Thymus (tissue), 11 donors: ENCODE measurements at regions not wholly inside any gene's neighbourhood (a gene's known extent, or its start where the extent isn't known, plus 50 kb on each side); places are given as distances from the start of the nearest gene placed in this dataset.

Experiments used
- DNase-seq, 9 donors: peaks; one replicate each; pipeline ENCODE4 v3.0.0-alpha.2; 2013; ENCODE audit warnings: low spot score in 9 of 9, low read depth in 6 of 9, missing footprints in 1 of 9
- H3K27ac ChIP-seq, 2 donors: one replicate each; pipeline ENCODE4 v1.5.1; 2013; ENCODE audit warnings: control low read depth in 1 of 2, low read depth in 1 of 2, low read length in 1 of 2, mild to moderate bottlenecking in 1 of 2, moderate library complexity in 1 of 2
- H3K27me3 ChIP-seq, 2 donors: one replicate each; pipeline ENCODE4 v1.5.1; 2013; ENCODE audit warnings: low read length in 1 of 2; ENCODE audit not compliant: control insufficient read depth in 2 of 2, insufficient read depth in 1 of 2
- H3K36me3 ChIP-seq, 2 donors: one replicate each; pipeline ENCODE4 v1.5.1; 2013; ENCODE audit warnings: low read length in 1 of 2, mild to moderate bottlenecking in 1 of 2, moderate library complexity in 1 of 2; ENCODE audit not compliant: control insufficient read depth in 2 of 2, insufficient read depth in 2 of 2
- H3K4me1 ChIP-seq, 2 donors: one replicate each; pipeline ENCODE4 v1.5.1; 2013; ENCODE audit warnings: low read length in 2 of 2; ENCODE audit not compliant: control insufficient read depth in 2 of 2, insufficient read depth in 2 of 2
- H3K4me3 ChIP-seq, 2 donors: one replicate each; pipeline ENCODE4 v1.5.1; 2013; ENCODE audit warnings: low read length in 2 of 2, control low read depth in 1 of 2, mild to moderate bottlenecking in 1 of 2
- H3K9me3 ChIP-seq, 2 donors: one replicate each; pipeline ENCODE4 v1.5.1; 2013; ENCODE audit warnings: low read length in 1 of 2, mild to moderate bottlenecking in 1 of 2; ENCODE audit not compliant: control insufficient read depth in 2 of 2, insufficient read depth in 1 of 2
- WGBS: extraction: QIAGEN DNeasy Blood & Tissue Kit; methylation state at CpG from one replicate; pipeline ENCODE4 v1.1.7; 2013; 5-methylcytosine and 5-hydroxymethylcytosine counted together
- donor health status: healthy.

GRCh38 chr9:73845539-73845938 lies 651.6 kb upstream of the RORB start:
- Histone ChIP-seq H3K9me3 (no peaks in the 10 kb centered on the region), H3K4me1 (no peaks in the 10 kb centered on the region), H3K4me3 (no peak overlapping the region), H3K27me3 (no peaks in the 10 kb centered on the region), H3K27ac (no peak overlapping the region), H3K36me3 (no peaks in the 10 kb centered on the region)
- WGBS: 92% methylated on average over 2 of the region's 2 CpGs
- no peak for DNase-seq

GRCh38 chr9:73845954-73846690 lies 651.0 kb upstream of the RORB start:
- H3K9me3 ChIP-seq: no peaks in the 10 kb centered on the region
- no peak overlapping the region for H3K27ac ChIP-seq
- no peaks in the 10 kb centered on the region for H3K27me3 ChIP-seq
- no peaks in the 10 kb centered on the region for H3K4me1 ChIP-seq
- no peak overlapping the region for H3K4me3 ChIP-seq
- WGBS: 84% methylated on average over 7 of the region's 7 CpGs
- DNase-seq: no peak
- no peaks in the 10 kb centered on the region for H3K36me3 ChIP-seq

- no peaks in the 10 kb centered on the region for H3K36me3 ChIP-seq
- 76% methylated on average over 3 of the region's 3 CpGs for WGBS
- H3K9me3 ChIP-seq: no peaks in the 10 kb centered on the region
- H3K27ac ChIP-seq: no peak overlapping the region
- H3K4me3 ChIP-seq: no peak overlapping the region
- no peaks in the 10 kb centered on the region for H3K27me3 ChIP-seq
- no peaks in the 10 kb centered on the region for H3K4me1 ChIP-seq
- no peak for DNase-seq
Measured at GRCh38 chr9:73847536-73847935, 649.6 kb upstream of the RORB start.

GRCh38 chr9:73853549-73853948 lies 643.6 kb upstream of the RORB start:
- Histone ChIP-seq H3K4me3 (no peak overlapping the region), H3K36me3 (no peaks in the 10 kb centered on the region), H3K27ac (no peak overlapping the region), H3K4me1 (no peaks in the 10 kb centered on the region), H3K9me3 (no peaks in the 10 kb centered on the region), H3K27me3 (no peaks in the 10 kb centered on the region)
- 94% methylated on average over 3 of the region's 3 CpGs for WGBS
- DNase-seq: no peak

- no peak overlapping the region for H3K4me3 ChIP-seq
- no peaks in the 10 kb centered on the region for H3K4me1 ChIP-seq
- no peaks in the 10 kb centered on the region for H3K9me3 ChIP-seq
- H3K27me3 ChIP-seq: no peaks in the 10 kb centered on the region
- H3K36me3 ChIP-seq: no peaks in the 10 kb centered on the region
- no peak overlapping the region for H3K27ac ChIP-seq
- no peak for DNase-seq
Measured at GRCh38 chr9:73855206-73855605, 641.9 kb upstream of the RORB start.

GRCh38 chr9:73863924-73864323 lies 633.2 kb upstream of the RORB start:
- H3K27me3 ChIP-seq: no peaks in the 10 kb centered on the region
- H3K4me3 ChIP-seq: no peak overlapping the region
- DNase-seq: no peak
- no peak overlapping the region for H3K27ac ChIP-seq
- no peaks in the 10 kb centered on the region for H3K4me1 ChIP-seq
- no peaks in the 10 kb centered on the region for H3K36me3 ChIP-seq
- H3K9me3 ChIP-seq: no peaks in the 10 kb centered on the region

GRCh38 chr9:73866451-73866850 lies 630.7 kb upstream of the RORB start:
- WGBS: 95% methylated on average over 4 of the region's 4 CpGs
- DNase-seq: no peak
- no peaks in the 10 kb centered on the region for H3K9me3 ChIP-seq
- H3K27me3 ChIP-seq: no peaks in the 10 kb centered on the region
- H3K4me1 ChIP-seq: no peaks in the 10 kb centered on the region
- no peak overlapping the region for H3K27ac ChIP-seq
- H3K36me3 ChIP-seq: no peaks in the 10 kb centered on the region
- H3K4me3 ChIP-seq: no peak overlapping the region

- H3K36me3 ChIP-seq: no peaks in the 10 kb centered on the region
- no peaks in the 10 kb centered on the region for H3K9me3 ChIP-seq
- peak in 8 of 9 donors; percentile 2 to 86 (median 54) for DNase-seq
- no peaks in the 10 kb centered on the region for H3K4me1 ChIP-seq
- WGBS: 20% methylated on average over 3 of the region's 3 CpGs
- no peak overlapping the region for H3K27ac ChIP-seq
- no peak overlapping the region for H3K4me3 ChIP-seq
- no peaks in the 10 kb centered on the region for H3K27me3 ChIP-seq
Measured at GRCh38 chr9:73869264-73869663, 627.9 kb upstream of the RORB start.

- DNase-seq: no peak
- no peak overlapping the region for H3K4me3 ChIP-seq
- H3K36me3 ChIP-seq: no peaks in the 10 kb centered on the region
- H3K27ac ChIP-seq: no peak overlapping the region
- WGBS: 77% methylated on average over 4 of the region's 4 CpGs
- no peaks in the 10 kb centered on the region for H3K4me1 ChIP-seq
- H3K27me3 ChIP-seq: no peaks in the 10 kb centered on the region
- no peaks in the 10 kb centered on the region for H3K9me3 ChIP-seq
Measured at GRCh38 chr9:73871636-73872035, 625.5 kb upstream of the RORB start.

- Histone ChIP-seq H3K9me3 (no peaks in the 10 kb centered on the region), H3K36me3 (no peaks in the 10 kb centered on the region), H3K4me1 (no peaks in the 10 kb centered on the region), H3K4me3 (no peak overlapping the region), H3K27ac (no peak overlapping the region), H3K27me3 (no peaks in the 10 kb centered on the region)
- no peak for DNase-seq
- 67% methylated on average over 6 of the region's 6 CpGs for WGBS
Measured at GRCh38 chr9:73872701-73873100, 624.4 kb upstream of the RORB start.
